NOMO-1 treated with DMSO at 0.1 percent for 48 hours (cell line): ENCODE measurements at regions not wholly inside any gene's neighbourhood (a gene's known extent, or its start where the extent isn't known, plus 50 kb on each side); places are given as distances from the start of the nearest gene placed in this dataset.
"Not testable (repeated sequence)": the region's sequence is repeated elsewhere in the genome, so short reads cannot be mapped to it uniquely, and the experiment has no call there.

Source experiments
- DNase-seq: peaks from one replicate; lab custom pipeline; 2025; ENCODE audit not compliant: unreplicated experiment; lab: John Stamatoyannopoulos, UW

- DNase-seq, result no peak
Observed at GRCh38 chr2:34875091-34875745, 1276.1 kb upstream of the FAM98A start.

GRCh38 chr2:34853646-34854045, 1254.5 kb upstream of the FAM98A start:
- no peak for DNase-seq

- DNase-seq, result no peak
Observed at GRCh38 chr2:34851804-34852203, 1252.7 kb upstream of the FAM98A start.

- no peak for DNase-seq
Observed at GRCh38 chr2:34849827-34850226, 1250.7 kb upstream of the FAM98A start.

GRCh38 chr2:34848691-34849090, 1249.6 kb upstream of the FAM98A start:
- no peak for DNase-seq

GRCh38 chr2:34848132-34848531, 1249.0 kb upstream of the FAM98A start:
- no peak for DNase-seq

- DNase-seq, result no peak
Observed at GRCh38 chr2:34844629-34845028, 1245.5 kb upstream of the FAM98A start.

GRCh38 chr2:34838408-34838807, 1239.3 kb upstream of the FAM98A start:
- DNase-seq, result no peak

- DNase-seq, result no peak
Observed at GRCh38 chr2:34836361-34836760, 1237.3 kb upstream of the FAM98A start.

- no peak for DNase-seq
Observed at GRCh38 chr2:34831096-34831495, 1232.0 kb upstream of the FAM98A start.

- DNase-seq, result no peak
Observed at GRCh38 chr2:34828481-34828880, 1229.4 kb upstream of the FAM98A start.

- no peak for DNase-seq
Observed at GRCh38 chr2:34827398-34827797, 1228.3 kb upstream of the FAM98A start.

GRCh38 chr2:34825686-34826085, 1226.6 kb upstream of the FAM98A start:
- DNase-seq, result no peak

- no peak for DNase-seq
Observed at GRCh38 chr2:34822616-34823015, 1223.5 kb upstream of the FAM98A start.

GRCh38 chr2:34815052-34815741, 1216.1 kb upstream of the FAM98A start:
- DNase-seq, result no peak

GRCh38 chr2:34810456-34810855, 1211.4 kb upstream of the FAM98A start:
- no peak for DNase-seq

- DNase-seq, result no peak
Observed at GRCh38 chr2:34808426-34808825, 1209.3 kb upstream of the FAM98A start.

GRCh38 chr2:34806891-34807290, 1207.8 kb upstream of the FAM98A start:
- DNase-seq, result no peak

GRCh38 chr2:34806396-34806795, 1207.3 kb upstream of the FAM98A start:
- DNase-seq, result no peak

GRCh38 chr2:34799556-34799955, 1200.5 kb upstream of the FAM98A start:
- no peak for DNase-seq

- DNase-seq, result not testable (repeated sequence)
Observed at GRCh38 chr2:34795586-34795985, 1196.5 kb upstream of the FAM98A start.

- no peak for DNase-seq
Observed at GRCh38 chr2:34789169-34789568, 1190.1 kb upstream of the FAM98A start.

- no peak for DNase-seq
Observed at GRCh38 chr2:34787341-34787740, 1188.2 kb upstream of the FAM98A start.
